ENCODE measurements at regions not wholly inside any gene's neighbourhood (a gene's known extent, or its start where the extent isn't known, plus 50 kb on each side); places are given as distances from the start of the nearest gene placed in this dataset.

DNA sequence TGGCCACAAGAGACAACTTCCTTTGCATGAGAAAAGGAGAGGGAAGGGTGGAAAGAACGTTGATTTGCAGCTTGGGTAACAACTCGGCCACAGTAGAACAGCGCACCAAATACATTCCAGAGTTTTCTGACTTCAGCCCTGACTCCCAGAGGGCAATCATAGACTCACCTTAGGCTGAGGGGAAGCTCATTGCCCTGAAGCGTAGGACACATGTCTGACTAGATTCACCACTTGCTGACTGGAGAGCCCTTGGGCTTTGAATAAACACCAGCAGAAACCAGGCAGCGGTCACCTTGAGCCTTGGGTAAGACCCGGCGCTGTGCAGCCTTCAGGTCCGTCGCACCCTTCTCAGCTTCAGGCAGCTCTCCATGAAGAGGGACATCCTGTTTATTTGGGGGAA is 151.8 kb upstream of the GRIA4 start:
- TF ChIP-seq, protein P1, sequence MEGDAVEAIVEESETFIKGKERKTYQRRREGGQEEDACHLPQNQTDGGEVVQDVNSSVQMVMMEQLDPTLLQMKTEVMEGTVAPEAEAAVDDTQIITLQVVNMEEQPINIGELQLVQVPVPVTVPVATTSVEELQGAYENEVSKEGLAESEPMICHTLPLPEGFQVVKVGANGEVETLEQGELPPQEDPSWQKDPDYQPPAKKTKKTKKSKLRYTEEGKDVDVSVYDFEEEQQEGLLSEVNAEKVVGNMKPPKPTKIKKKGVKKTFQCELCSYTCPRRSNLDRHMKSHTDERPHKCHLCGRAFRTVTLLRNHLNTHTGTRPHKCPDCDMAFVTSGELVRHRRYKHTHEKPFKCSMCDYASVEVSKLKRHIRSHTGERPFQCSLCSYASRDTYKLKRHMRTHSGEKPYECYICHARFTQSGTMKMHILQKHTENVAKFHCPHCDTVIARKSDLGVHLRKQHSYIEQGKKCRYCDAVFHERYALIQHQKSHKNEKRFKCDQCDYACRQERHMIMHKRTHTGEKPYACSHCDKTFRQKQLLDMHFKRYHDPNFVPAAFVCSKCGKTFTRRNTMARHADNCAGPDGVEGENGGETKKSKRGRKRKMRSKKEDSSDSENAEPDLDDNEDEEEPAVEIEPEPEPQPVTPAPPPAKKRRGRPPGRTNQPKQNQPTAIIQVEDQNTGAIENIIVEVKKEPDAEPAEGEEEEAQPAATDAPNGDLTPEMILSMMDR (IDR thresholded peaks at IDR 0.05): no peak
- H3K36me3 ChIP-seq: no peaks in the 10 kb centered on the region
- no peaks in the 10 kb centered on the region for H3K27me3 ChIP-seq
- H3K9ac ChIP-seq (ENCODE audit: low read depth in 2 of 2, low read length in 2 of 2): no peak overlapping the region
- no peaks in the 10 kb centered on the region for H3K9me3 ChIP-seq
- no peaks in the 10 kb centered on the region for H3K4me1 ChIP-seq
- DNase-seq: no peak
- H3K27ac ChIP-seq: no peak overlapping the region
- H3K4me3 ChIP-seq: no peak overlapping the region
- intact Hi-C loops (cut with DNase I): no loop called here

DNA sequence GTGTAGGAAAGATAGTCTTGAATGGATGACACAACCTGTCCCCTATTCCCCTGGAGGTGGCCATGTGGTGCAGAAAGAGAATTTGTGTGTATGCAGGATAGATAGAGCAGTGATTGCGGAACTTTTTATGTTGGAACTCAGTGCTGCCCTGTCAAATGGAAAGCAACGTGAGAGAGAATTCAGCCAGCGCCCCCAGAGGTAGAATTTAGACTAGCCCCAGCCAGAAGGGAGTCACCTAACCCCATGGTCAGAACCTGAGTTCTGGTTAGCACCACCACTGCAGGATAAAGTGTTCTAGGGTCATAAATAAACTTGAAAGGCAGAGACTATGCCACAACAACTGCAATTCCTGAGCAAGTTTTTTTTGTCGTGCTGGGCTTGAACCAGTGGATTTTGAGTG is 152.9 kb upstream of the GRIA4 start:
- intact Hi-C loops (cut with DNase I): no loop called here
- H3K27ac ChIP-seq: no peak overlapping the region

DNA sequence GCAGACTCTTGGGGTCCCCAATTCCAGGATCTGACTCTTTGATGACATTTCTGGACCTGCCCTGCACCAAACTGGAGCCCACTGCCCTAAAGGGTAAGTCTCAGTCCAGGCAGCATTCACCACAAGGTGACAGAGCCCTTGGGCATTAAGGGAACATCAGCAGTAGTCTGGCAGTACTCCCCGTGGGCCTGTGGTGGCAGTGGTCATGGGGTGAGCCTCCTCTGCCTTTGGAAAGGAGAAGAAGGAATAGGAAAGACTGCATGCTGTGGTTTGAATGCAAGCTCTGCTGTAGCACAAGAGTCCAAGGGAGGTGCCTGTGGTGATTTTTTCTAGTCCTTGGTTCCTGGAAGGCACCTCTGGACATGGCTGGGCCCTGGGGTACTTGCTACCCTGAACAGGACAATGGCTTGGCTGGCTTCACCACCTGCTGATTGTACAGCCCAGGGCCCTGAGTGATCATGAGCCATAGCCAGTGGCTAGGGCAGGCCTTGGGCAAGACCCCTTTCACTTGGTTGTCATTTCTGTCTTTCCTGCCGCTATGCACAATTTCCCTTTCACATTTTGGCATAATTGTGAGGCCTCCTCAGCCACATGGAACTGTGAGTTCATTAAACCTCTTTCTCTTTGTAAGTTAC is 160.7 kb upstream of the GRIA4 start:
- Histone ChIP-seq H3K36me3 (no peaks in the 10 kb centered on the region), H3K9ac (ENCODE audit: low read depth in 2 of 2, low read length in 2 of 2) (no peak overlapping the region), H3K9me3 (no peaks in the 10 kb centered on the region), H3K4me3 (no peak overlapping the region), H3K4me1 (no peaks in the 10 kb centered on the region), H3K27ac (no peak overlapping the region), H3K27me3 (no peaks in the 10 kb centered on the region)
- intact Hi-C loops (cut with DNase I): no loop called here
- TF ChIP-seq, protein P1 (IDR thresholded peaks at IDR 0.05): no peak
- DNase-seq: no peak

More for the DNA sequence above, 152.9 kb upstream of the GRIA4 start:
- Histone ChIP-seq H3K4me3 (no peak overlapping the region), H3K9ac (ENCODE audit: low read depth in 2 of 2, low read length in 2 of 2) (no peak overlapping the region), H3K4me1 (no peaks in the 10 kb centered on the region), H3K36me3 (no peaks in the 10 kb centered on the region), H3K27me3 (no peaks in the 10 kb centered on the region), H3K9me3 (no peaks in the 10 kb centered on the region)
- DNase-seq: no peak
- TF ChIP-seq, protein P1 (IDR thresholded peaks at IDR 0.05): no peak

DNA sequence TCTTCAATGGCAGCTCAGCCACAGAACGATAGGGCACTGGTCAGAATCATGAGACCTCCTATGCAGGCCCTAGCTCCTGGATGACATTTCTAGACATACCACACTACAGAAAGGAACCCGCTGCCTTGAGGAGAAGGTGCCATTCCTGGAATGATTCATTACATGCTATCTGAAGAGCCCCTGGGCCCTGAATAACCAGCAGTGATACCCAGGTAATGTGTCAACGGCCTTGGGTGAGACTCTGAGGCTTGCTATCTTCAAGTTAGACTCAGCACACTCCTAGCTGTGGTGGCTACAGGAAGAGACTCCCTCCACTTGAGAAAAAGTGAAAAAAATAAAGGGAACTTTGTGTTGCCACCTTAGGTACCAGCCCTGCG is 161.2 kb upstream of the GRIA4 start:
- Histone ChIP-seq H3K4me3 (no peak overlapping the region), H3K27me3 (no peaks in the 10 kb centered on the region), H3K36me3 (no peaks in the 10 kb centered on the region), H3K4me1 (no peaks in the 10 kb centered on the region), H3K27ac (no peak overlapping the region), H3K9me3 (no peaks in the 10 kb centered on the region), H3K9ac (ENCODE audit: low read depth in 2 of 2, low read length in 2 of 2) (no peak overlapping the region)
- DNase-seq: no peak
- TF ChIP-seq, protein P1 (IDR thresholded peaks at IDR 0.05): no peak
- intact Hi-C loops (cut with DNase I): no loop called here

DNA sequence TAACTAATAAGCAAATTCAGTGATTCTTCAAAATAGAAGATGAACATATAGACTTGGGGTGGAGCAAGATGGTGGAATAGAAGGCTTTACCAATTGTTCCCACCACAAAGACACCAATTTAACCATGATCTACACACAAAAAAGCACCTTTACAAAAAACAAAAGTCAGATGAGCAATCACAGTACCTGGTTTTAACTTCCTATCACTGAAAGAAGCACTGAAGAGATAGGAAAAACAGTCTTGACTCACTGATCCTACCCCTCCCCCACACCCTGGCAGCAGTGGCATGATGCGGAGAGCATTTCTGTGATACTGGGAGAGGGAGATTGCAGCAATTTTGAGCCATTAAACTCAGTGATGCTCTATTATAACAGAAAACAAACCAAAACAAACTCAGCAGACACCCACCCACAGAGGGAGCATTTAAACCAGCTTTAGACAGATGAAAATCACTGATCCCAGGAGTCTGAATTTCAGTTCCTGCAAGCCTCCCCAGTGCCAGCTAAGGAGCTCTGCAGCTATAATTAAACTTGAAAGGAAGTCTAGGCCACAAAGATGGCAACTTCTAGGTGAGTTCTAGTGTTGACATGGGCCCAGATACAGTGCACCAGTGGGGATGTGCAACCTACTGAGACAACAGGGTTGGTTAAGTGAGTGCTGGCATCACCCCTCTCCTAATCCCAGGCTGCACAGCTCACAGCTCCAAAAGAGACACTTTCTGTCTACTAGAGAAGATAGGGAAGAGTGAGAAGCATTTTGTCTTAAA is 161.8 kb upstream of the GRIA4 start:
- TF ChIP-seq, protein P1 (IDR thresholded peaks at IDR 0.05): no peak
- Histone ChIP-seq H3K27me3 (no peaks in the 10 kb centered on the region), H3K4me1 (no peaks in the 10 kb centered on the region), H3K36me3 (no peaks in the 10 kb centered on the region), H3K9ac (ENCODE audit: low read depth in 2 of 2, low read length in 2 of 2) (no peak overlapping the region), H3K27ac (no peak overlapping the region), H3K4me3 (no peak overlapping the region), H3K9me3 (no peaks in the 10 kb centered on the region)
- no peak for DNase-seq
- intact Hi-C loops (cut with DNase I): no loop called here
